GM12875 (cell line): ENCODE measurements at regions not wholly inside any gene's neighbourhood (a gene's known extent, or its start where the extent isn't known, plus 50 kb on each side); places are given as distances from the start of the nearest gene placed in this dataset.

Source experiments
- H3K4me3 ChIP-seq: one replicate; pipeline ENCODE4 v1.5.1; 2011; ENCODE audit warnings: low read depth, low read length, control low read depth
- CTCF ChIP-seq: IDR thresholded peaks from 2 replicates; pipeline ENCODE4 v1.5.1; 2011; ENCODE audit warnings: low read depth, mild to moderate bottlenecking, control low read depth, inconsistent platforms, low read length, moderate library complexity, borderline replicate concordance; ENCODE audit not compliant: insufficient read depth

- no peak overlapping the region for H3K4me3 ChIP-seq
- no peak for TF ChIP-seq CTCF
Observed at GRCh38 chr2:198236338-198236737, 431.9 kb downstream of the PLCL1 start.

- no peak for TF ChIP-seq CTCF
- no peak overlapping the region for H3K4me3 ChIP-seq
Observed at GRCh38 chr2:198232281-198232680, 427.9 kb downstream of the PLCL1 start.

- no peak for TF ChIP-seq CTCF
- H3K4me3 ChIP-seq, result no peak overlapping the region
Observed at GRCh38 chr2:198231562-198231961, 427.2 kb downstream of the PLCL1 start.

- TF ChIP-seq CTCF, result no peak
Observed at GRCh38 chr2:198220763-198221610, 416.6 kb downstream of the PLCL1 start.

GRCh38 chr2:198219292-198219691 is 414.9 kb downstream of the PLCL1 start:
- TF ChIP-seq CTCF, result no peak

More at GRCh38 chr2:198220763-198221610, 416.6 kb downstream of the PLCL1 start:
- H3K4me3 ChIP-seq, result no peak overlapping the region

GRCh38 chr2:198214114-198214596 is 409.8 kb downstream of the PLCL1 start:
- H3K4me3 ChIP-seq, result no peak overlapping the region

More at GRCh38 chr2:198219292-198219691, 414.9 kb downstream of the PLCL1 start:
- H3K4me3 ChIP-seq, result no peak overlapping the region

More at GRCh38 chr2:198214114-198214596, 409.8 kb downstream of the PLCL1 start:
- TF ChIP-seq CTCF, result no peak
